Daoy (cell line): ENCODE measurements at regions not wholly inside any gene's neighbourhood (a gene's known extent, or its start where the extent isn't known, plus 50 kb on each side); places are given as distances from the start of the nearest gene placed in this dataset.

Experiments used
- DNase-seq: peaks from one replicate; pipeline ENCODE4 v3.0.0-alpha.2; 2015; ENCODE audit warnings: low read depth

DNA sequence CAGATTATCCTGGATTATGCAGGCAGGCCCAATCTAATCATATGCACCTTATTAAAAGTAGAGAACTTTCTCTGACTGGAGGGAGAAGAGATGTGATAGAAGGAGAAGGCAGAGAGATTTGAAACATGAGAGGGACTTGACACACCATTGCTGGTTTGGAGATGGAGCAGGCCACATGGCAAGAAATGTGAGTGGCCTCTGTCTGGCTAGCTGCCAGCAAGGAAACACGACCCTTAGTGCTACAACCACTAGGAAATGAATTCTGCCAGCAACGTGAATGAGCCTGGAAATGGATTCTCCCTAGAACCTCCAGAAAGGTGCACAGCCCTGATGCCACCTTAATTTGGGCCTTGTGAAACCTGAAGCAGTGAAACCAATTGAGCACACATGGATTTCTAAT, 79.5 kb upstream of the MBNL3 start:
- peak; percentile 1 for DNase-seq

DNA sequence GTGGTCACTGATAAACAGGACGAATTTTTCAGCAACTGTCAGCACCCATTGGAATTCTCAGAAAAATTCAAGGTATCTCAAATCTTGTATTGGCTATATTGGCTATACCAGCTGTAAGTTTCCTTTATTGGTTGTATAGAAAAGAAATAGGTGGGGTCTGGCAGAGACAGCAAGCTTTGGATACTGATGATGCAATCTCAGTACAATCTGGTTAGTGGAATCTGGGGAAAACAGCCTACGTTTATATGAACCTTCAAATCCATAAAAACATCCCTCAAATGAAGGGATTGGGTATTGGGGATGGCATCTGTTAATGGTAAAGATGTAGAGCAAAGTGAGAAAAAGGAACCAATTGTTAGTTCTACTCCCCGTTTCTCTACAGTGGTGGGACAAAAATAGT, 76.4 kb upstream of the MBNL3 start:
- no peak for DNase-seq

DNA sequence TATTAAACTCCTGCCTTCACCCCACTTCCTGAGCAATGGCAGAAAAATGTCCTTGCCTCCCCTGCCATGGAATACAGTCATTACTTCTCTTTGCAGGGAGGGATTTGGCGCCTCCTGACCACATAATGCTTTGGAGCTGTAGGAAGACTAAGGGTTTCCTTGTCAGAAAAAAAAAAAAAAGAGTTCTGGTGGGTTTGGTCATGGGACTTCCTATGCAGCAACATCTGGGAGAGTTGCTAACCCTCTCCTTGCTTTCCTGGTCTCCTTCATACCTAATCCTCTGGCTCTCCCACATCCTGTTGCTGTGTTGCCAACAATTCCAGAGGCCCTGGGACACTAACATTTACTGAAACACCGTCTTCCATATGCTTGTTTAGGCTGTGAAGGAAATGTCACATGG, 75.1 kb upstream of the MBNL3 start:
- DNase-seq: peak; percentile 17

DNA sequence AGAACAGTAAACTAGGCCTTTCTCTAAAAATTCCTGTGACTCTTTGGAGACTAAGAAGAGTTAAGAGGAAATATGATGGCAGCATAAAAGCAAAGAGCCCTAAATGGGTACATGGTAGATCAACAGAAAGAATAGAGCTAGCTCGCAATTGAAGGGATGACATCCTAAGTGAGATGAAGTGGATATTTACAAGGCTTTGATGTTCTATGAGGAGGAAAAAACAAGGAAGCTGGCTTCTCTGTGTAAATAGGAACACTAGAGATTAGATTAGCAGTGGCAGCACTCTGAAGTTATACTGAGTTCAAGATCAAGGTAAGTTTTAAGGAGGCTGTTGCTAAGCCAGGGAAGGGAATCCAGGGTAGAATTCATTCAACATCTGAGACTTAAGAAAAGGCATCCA, 73.1 kb upstream of the MBNL3 start:
- DNase-seq: no peak

DNA sequence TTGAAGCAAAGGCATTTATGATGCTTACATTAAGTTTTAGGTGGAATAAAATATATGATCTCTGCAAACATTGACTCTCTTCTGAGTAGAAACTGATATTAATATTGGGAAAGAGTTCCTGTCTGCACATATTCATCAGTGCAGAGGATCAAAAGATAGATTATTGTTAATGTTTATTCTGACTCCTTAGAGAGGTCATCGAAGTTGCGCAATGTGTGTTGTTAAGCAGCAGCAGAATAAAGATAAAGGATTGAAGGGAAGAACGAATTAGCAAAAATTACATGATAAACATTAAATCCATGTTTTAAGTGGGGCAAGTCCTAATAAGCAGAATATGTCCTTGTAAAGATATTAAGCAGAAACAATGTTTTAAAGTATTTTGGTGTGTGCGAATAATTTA, 72.6 kb upstream of the MBNL3 start:
- DNase-seq: no peak

DNA sequence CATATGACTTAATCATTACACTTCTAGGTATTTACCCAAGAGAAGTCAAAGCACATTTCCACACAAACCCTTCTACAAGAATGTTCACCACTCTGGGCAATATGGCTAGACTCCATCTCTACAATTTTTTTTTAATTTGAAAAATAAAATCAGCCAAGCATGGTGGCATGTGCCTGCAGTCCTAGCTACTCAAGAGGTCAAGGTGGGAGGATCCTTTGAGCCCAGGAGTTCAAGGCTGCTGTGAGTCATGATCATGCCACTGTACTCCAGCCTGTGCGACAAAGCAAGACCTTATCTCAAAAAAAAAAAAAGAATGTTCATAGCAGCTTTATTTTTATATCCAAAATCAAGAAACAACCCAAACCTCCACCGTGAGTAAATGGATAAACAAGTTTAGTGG, 70.3 kb upstream of the MBNL3 start:
- no peak for DNase-seq

DNA sequence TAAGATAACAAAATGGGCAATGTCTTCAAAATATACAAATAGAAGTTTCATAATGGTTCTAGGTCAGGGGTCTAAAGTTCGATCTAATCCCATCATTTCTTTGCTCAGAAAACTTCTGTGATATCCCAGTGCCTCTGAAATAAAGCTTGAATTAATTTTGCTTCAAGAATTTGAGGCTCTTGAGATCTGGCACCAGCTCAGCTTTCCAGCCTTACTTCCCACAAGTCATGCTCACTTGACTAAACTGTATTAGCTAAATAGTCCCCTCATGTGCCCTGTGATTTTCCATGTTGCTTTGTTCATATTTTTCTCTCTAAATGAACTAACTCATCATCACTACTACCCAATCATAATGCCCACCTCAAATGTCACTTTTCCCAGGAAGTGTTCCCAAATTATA, 50.8 kb upstream of the MBNL3 start:
- DNase-seq: no peak
